DOHH2 (cell line): ENCODE measurements at regions not wholly inside any gene's neighbourhood (a gene's known extent, or its start where the extent isn't known, plus 50 kb on each side); places are given as distances from the start of the nearest gene placed in this dataset.

ENCODE experiments used
- H3F3A ChIP-seq: fragments of 200-600 bp; sonication (generic), shearing (Covaris generic); 2 replicates; pipeline ENCODE4 v1.6.0; 2016; ENCODE audit warnings: antibody characterized with exemption, mild to moderate bottlenecking; ENCODE audit not compliant: control insufficient read depth, insufficient read depth
- H3K27ac ChIP-seq: fragments of 200-600 bp; sonication (generic); 2 replicates; pipeline ENCODE4 v1.5.1; 2014; ENCODE audit warnings: low read depth, mild to moderate bottlenecking, low read length, moderate library complexity
- H3K27me3 ChIP-seq: fragments of 200-600 bp; sonication (generic); 2 replicates; pipeline ENCODE4 v1.6.1; 2014; ENCODE audit warnings: mild to moderate bottlenecking, low read length, mixed read lengths; ENCODE audit not compliant: control insufficient read depth
- H3K36me3 ChIP-seq: fragments of 200-600 bp; sonication (generic); 2 replicates; pipeline ENCODE4 v1.6.1; 2014; ENCODE audit warnings: mild to moderate bottlenecking, low read length, moderate library complexity, mixed read lengths; ENCODE audit not compliant: control insufficient read depth
- H3K4me1 ChIP-seq: fragments of 200-600 bp; sonication (generic); 2 replicates; pipeline ENCODE4 v1.6.1; 2014; ENCODE audit warnings: mild to moderate bottlenecking, low read length, mixed read lengths; ENCODE audit not compliant: control insufficient read depth
- H3K4me2 ChIP-seq: fragments of 200-600 bp; sonication (generic); 2 replicates; pipeline ENCODE4 v1.6.0; 2014; ENCODE audit warnings: mild to moderate bottlenecking, low read length, moderate library complexity
- H3K4me3 ChIP-seq: fragments of 200-600 bp; sonication (generic); 2 replicates; pipeline ENCODE4 v1.5.1; 2014; ENCODE audit warnings: mild to moderate bottlenecking, low read length, mixed read lengths
- H3K79me2 ChIP-seq: fragments of 200-600 bp; sonication (generic); 2 replicates; pipeline ENCODE4 v1.6.1; 2014; ENCODE audit warnings: mild to moderate bottlenecking, low read length, mixed read lengths; ENCODE audit not compliant: control insufficient read depth
- H3K9me2 ChIP-seq: fragments of 200-600 bp; sonication (generic); replicated peaks from 2 replicates; pipeline ENCODE4 v1.6.1; 2014; ENCODE audit warnings: mild to moderate bottlenecking, low read length, mixed read lengths; ENCODE audit not compliant: control insufficient read depth
- H3K9me3 ChIP-seq: fragments of 200-600 bp; sonication (generic); 2 replicates; pipeline ENCODE4 v1.6.1; 2014; ENCODE audit warnings: antibody characterized with exemption, low read length, mixed read lengths; ENCODE audit not compliant: control insufficient read depth, insufficient read depth
- H4K20me1 ChIP-seq: fragments of 200-600 bp; sonication (generic); 2 replicates; pipeline ENCODE4 v1.6.0; 2014; ENCODE audit warnings: low read depth, mild to moderate bottlenecking, antibody characterized with exemption, low read length, moderate library complexity; ENCODE audit not compliant: control insufficient read depth, insufficient read depth
- CTCF ChIP-seq: fragments of 200-600 bp; sonication (generic); IDR thresholded peaks from one replicate; pipeline ENCODE4 v1.5.1; 2014; ENCODE audit warnings: antibody characterized with exemption, mild to moderate bottlenecking, low read depth, low read length; ENCODE audit not compliant: poor library complexity, severe bottlenecking
- EZH2phosphoT487 ChIP-seq: fragments of 200-600 bp; sonication (generic); IDR thresholded peaks from 2 replicates; pipeline ENCODE4 v1.6.1; 2017; ENCODE audit warnings: borderline replicate concordance, mild to moderate bottlenecking, antibody characterized with exemption, low read length, moderate library complexity, mixed read lengths

GRCh38 chr2:5926871-5927512 is 234.8 kb downstream of the SOX11 start:
- Histone ChIP-seq H3K27ac (no peak overlapping the region), H3K79me2 (no peaks in the 10 kb centered on the region), H3K27me3 (no peaks in the 10 kb centered on the region), H3K4me2 (no peak overlapping the region), H3K36me3 (no peaks in the 10 kb centered on the region), H3K9me2 (no peaks in the 10 kb centered on the region), H3F3A (no peaks in the 10 kb centered on the region), H4K20me1 (no peaks in the 10 kb centered on the region), H3K9me3 (no peaks in the 10 kb centered on the region), H3K4me3 (no peak overlapping the region), H3K4me1 (no peaks in the 10 kb centered on the region)
- TF ChIP-seq EZH2phosphoT487 (no peak), CTCF (no peak)

GRCh38 chr2:5932556-5933469 is 240.6 kb downstream of the SOX11 start:
- no peak overlapping the region for H3K4me3 ChIP-seq
- no peaks in the 10 kb centered on the region for H4K20me1 ChIP-seq
- H3K27me3 ChIP-seq: no peaks in the 10 kb centered on the region
- no peak overlapping the region for H3K27ac ChIP-seq
- H3F3A ChIP-seq: no peaks in the 10 kb centered on the region
- H3K9me2 ChIP-seq: no peaks in the 10 kb centered on the region
- no peaks in the 10 kb centered on the region for H3K4me1 ChIP-seq
- no peak overlapping the region for H3K4me2 ChIP-seq
- H3K79me2 ChIP-seq: no peaks in the 10 kb centered on the region
- H3K9me3 ChIP-seq: no peaks in the 10 kb centered on the region
- TF ChIP-seq EZH2phosphoT487 (no peak), CTCF (no peak)
- no peaks in the 10 kb centered on the region for H3K36me3 ChIP-seq

- Histone ChIP-seq H3K4me2 (no peak overlapping the region), H4K20me1 (no peaks in the 10 kb centered on the region), H3K27ac (no peak overlapping the region), H3F3A (no peaks in the 10 kb centered on the region), H3K79me2 (no peaks in the 10 kb centered on the region), H3K27me3 (no peaks in the 10 kb centered on the region), H3K4me1 (no peaks in the 10 kb centered on the region), H3K4me3 (no peak overlapping the region), H3K9me3 (no peaks in the 10 kb centered on the region), H3K36me3 (no peaks in the 10 kb centered on the region), H3K9me2 (no peaks in the 10 kb centered on the region)
- TF ChIP-seq CTCF (no peak), EZH2phosphoT487 (no peak)
Observed at GRCh38 chr2:5933669-5934068, 241.5 kb downstream of the SOX11 start.
